Cardiac muscle cell (in vitro differentiated cells and primary cell): ENCODE measurements at regions not wholly inside any gene's neighbourhood (a gene's known extent, or its start where the extent isn't known, plus 50 kb on each side); places are given as distances from the start of the nearest gene placed in this dataset.

Experiments
- DNase-seq, 2 donors: peaks; one replicate each; pipeline versions ENCODE4 v3.0.0 to v3.0.0-alpha.2; 2010 to 2017; ENCODE audit warnings: low read depth in 1 of 2, low spot score in 1 of 2
- H3K27ac ChIP-seq: fragments of 200-600 bp; sonication (generic); 2 replicates; pipeline ENCODE4 v1.5.1; 2016
- H3K27me3 ChIP-seq: fragments of 200-600 bp; sonication (generic); 2 replicates; pipeline ENCODE4 v1.6.0; 2016; ENCODE audit warnings: control low read depth
- H3K36me3 ChIP-seq: fragments of 200-600 bp; sonication (generic); 2 replicates; pipeline ENCODE4 v1.5.1; 2016; ENCODE audit warnings: control low read depth
- H3K4me1 ChIP-seq: fragments of 200-600 bp; sonication (generic); 2 replicates; pipeline ENCODE4 v1.8.1; 2017; ENCODE audit warnings: low read depth, mild to moderate bottlenecking, mixed run types
- H3K4me3 ChIP-seq: fragments of 200-600 bp; sonication (generic); 2 replicates; pipeline ENCODE4 v1.5.1; 2016; ENCODE audit warnings: mild to moderate bottlenecking
- H3K9me3 ChIP-seq: fragments of 200-600 bp; sonication (generic); 2 replicates; pipeline ENCODE4 v1.5.1; 2017; ENCODE audit warnings: low read depth, mild to moderate bottlenecking, control low read depth
- TF ChIP-seq, protein P1 (sequence below): IDR thresholded peaks from 2 replicates; pipeline ENCODE4 v1.5.1; 2012; ENCODE audit warnings: low read depth, mild to moderate bottlenecking, low read length

GRCh38 chr16:9357829-9358228 is 266.4 kb downstream of the HAPSTR1 start:
- H3K4me1 ChIP-seq: no peaks in the 10 kb centered on the region
- no peaks in the 10 kb centered on the region for H3K36me3 ChIP-seq
- no peaks in the 10 kb centered on the region for H3K27me3 ChIP-seq
- H3K27ac ChIP-seq: no peak overlapping the region
- no peaks in the 10 kb centered on the region for H3K9me3 ChIP-seq
- TF ChIP-seq, protein P1, sequence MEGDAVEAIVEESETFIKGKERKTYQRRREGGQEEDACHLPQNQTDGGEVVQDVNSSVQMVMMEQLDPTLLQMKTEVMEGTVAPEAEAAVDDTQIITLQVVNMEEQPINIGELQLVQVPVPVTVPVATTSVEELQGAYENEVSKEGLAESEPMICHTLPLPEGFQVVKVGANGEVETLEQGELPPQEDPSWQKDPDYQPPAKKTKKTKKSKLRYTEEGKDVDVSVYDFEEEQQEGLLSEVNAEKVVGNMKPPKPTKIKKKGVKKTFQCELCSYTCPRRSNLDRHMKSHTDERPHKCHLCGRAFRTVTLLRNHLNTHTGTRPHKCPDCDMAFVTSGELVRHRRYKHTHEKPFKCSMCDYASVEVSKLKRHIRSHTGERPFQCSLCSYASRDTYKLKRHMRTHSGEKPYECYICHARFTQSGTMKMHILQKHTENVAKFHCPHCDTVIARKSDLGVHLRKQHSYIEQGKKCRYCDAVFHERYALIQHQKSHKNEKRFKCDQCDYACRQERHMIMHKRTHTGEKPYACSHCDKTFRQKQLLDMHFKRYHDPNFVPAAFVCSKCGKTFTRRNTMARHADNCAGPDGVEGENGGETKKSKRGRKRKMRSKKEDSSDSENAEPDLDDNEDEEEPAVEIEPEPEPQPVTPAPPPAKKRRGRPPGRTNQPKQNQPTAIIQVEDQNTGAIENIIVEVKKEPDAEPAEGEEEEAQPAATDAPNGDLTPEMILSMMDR: no peak
- no peak for DNase-seq
- H3K4me3 ChIP-seq: no peak overlapping the region

GRCh38 chr16:9360075-9360474 is 268.6 kb downstream of the HAPSTR1 start:
- H3K9me3 ChIP-seq: no peaks in the 10 kb centered on the region
- DNase-seq: no peak
- H3K4me3 ChIP-seq: no peak overlapping the region
- H3K36me3 ChIP-seq: no peaks in the 10 kb centered on the region
- TF ChIP-seq, protein P1: no peak
- H3K27me3 ChIP-seq: no peaks in the 10 kb centered on the region
- no peak overlapping the region for H3K27ac ChIP-seq
- H3K4me1 ChIP-seq: no peaks in the 10 kb centered on the region

- Histone ChIP-seq H3K27ac (no peak overlapping the region), H3K4me1 (no peaks in the 10 kb centered on the region), H3K27me3 (no peaks in the 10 kb centered on the region), H3K4me3 (no peak overlapping the region), H3K36me3 (no peaks in the 10 kb centered on the region), H3K9me3 (no peaks in the 10 kb centered on the region)
- DNase-seq: no peak
- TF ChIP-seq, protein P1: no peak
These were observed 270.6 kb downstream of the HAPSTR1 start for GRCh38 chr16:9362050-9362449.

DNA sequence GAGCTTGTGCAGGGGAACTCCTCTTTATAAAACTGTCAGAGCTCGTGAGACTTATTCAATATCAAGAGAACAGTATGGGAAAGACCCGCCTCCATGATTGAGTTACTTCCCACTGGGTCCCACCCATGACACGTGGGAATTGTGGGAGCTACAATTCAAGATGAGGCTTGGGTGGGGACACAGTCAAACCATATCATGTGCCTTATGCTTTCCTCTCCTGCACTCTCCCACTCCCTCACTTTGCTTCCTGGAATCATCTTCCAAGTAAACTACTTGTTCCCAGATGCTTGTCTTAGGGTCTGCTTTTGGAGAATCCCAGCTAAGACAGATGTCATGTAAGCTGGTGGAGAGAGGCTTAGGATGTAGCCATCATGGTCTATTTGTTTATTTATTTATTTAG is 271.2 kb downstream of the HAPSTR1 start:
- Histone ChIP-seq H3K4me3 (no peak overlapping the region), H3K4me1 (no peaks in the 10 kb centered on the region), H3K27ac (no peak overlapping the region), H3K9me3 (no peaks in the 10 kb centered on the region), H3K36me3 (no peaks in the 10 kb centered on the region), H3K27me3 (no peaks in the 10 kb centered on the region)
- TF ChIP-seq, protein P1: no peak
- no peak for DNase-seq

DNA sequence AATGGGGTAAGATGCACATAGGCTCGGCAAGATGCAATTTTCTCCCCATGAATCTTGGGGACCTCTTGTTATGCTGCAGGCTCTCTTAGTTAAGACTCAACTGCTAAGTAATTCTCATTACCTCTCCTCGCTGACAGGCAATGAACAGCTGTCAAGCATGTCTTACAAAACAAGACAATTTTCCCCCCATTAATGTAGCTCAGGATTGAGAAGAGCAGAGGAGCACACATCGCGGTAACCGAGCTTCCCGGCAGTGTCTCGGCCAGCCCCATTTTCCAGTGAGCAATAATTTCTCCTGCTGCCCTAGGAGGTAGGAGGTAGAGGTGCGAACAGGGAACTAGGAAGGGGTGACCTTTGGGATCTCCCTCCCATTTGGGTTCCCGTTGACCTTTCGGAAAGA is 272.1 kb downstream of the HAPSTR1 start:
- TF ChIP-seq, protein P1: no peak
- Histone ChIP-seq H3K27ac (no peak overlapping the region), H3K9me3 (no peaks in the 10 kb centered on the region), H3K4me3 (no peak overlapping the region), H3K4me1 (no peaks in the 10 kb centered on the region), H3K27me3 (no peaks in the 10 kb centered on the region), H3K36me3 (no peaks in the 10 kb centered on the region)
- no peak for DNase-seq
